ENCODE measurements at regions not wholly inside any gene's neighbourhood (a gene's known extent, or its start where the extent isn't known, plus 50 kb on each side); places are given as distances from the start of the nearest gene placed in this dataset.

DNA sequence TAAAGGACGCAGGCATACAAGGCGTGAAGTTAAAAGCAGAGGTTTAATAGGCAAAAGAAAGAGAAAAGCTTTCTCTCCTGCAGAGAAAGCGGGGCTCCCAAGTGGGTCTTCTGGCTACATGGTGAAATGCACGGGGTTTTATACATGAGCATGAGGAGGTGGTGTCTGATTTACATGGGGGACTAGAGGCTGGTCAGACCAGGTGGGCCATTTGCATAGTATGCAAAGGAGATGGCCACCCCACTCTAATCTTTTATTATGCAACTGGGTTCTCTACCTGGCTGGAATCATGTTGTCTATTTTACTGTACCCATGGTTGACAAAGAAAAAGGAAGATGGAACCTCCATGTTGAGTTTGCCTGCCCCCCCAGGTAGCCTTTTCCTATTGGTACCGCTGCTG lies 356.2 kb downstream of the KCNJ3 start:
- no peaks in the 10 kb centered on the region for H3K36me3 ChIP-seq (ENCODE audit: control insufficient read depth, insufficient read depth, low read length)
- H3K4me3 ChIP-seq (replicated peaks; ENCODE audit: low read depth, low read length) = no peak overlapping the region
- no peak for DNase-seq (ENCODE audit: extremely low read depth, insufficient read length)
- no peaks in the 10 kb centered on the region for H3K27me3 ChIP-seq (replicated peaks; ENCODE audit: control insufficient read depth, insufficient read depth, low read length)
- no peak for TF ChIP-seq CTCF (IDR thresholded peaks at IDR 0.05; ENCODE audit: insufficient read depth, low read length, poor library complexity, severe bottlenecking)

- DNase-seq (ENCODE audit: extremely low read depth, insufficient read length) = no peak
- Histone ChIP-seq H3K4me3 (replicated peaks; ENCODE audit: low read depth, low read length) (no peak overlapping the region), H3K36me3 (ENCODE audit: control insufficient read depth, insufficient read depth, low read length) (no peaks in the 10 kb centered on the region), H3K27me3 (replicated peaks; ENCODE audit: control insufficient read depth, insufficient read depth, low read length) (no peaks in the 10 kb centered on the region)
- no peak for TF ChIP-seq CTCF (IDR thresholded peaks at IDR 0.05; ENCODE audit: insufficient read depth, low read length, poor library complexity, severe bottlenecking)
Measured at GRCh38 chr2:155043097-155043496, 344.6 kb downstream of the KCNJ3 start.

DNA sequence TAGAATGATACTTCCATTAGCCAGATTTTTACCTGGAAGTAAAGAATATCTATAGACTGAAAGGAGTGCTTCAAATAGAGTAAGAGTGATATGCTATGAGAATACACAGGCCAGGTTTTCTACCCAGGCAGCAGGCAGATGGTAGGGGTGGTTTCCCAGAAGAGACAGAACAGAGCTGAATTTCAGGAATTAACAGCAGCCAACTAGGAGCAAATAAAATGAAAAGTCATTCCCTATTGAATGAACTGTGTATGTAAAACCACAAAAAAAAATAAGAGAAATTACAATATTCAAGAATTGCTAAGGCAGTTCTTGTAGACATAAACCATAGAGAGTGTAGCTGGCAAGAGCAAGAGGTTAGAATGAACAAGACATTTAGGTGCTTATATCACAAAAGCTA lies 336.8 kb downstream of the KCNJ3 start:
- DNase-seq (ENCODE audit: extremely low read depth, insufficient read length) = no peak
- Histone ChIP-seq H3K36me3 (ENCODE audit: control insufficient read depth, insufficient read depth, low read length) (no peaks in the 10 kb centered on the region), H3K4me3 (replicated peaks; ENCODE audit: low read depth, low read length) (no peak overlapping the region), H3K27me3 (replicated peaks; ENCODE audit: control insufficient read depth, insufficient read depth, low read length) (no peaks in the 10 kb centered on the region)
- TF ChIP-seq CTCF (IDR thresholded peaks at IDR 0.05; ENCODE audit: insufficient read depth, low read length, poor library complexity, severe bottlenecking) = no peak

GRCh38 chr2:155033652-155034051 lies 335.2 kb downstream of the KCNJ3 start:
- Histone ChIP-seq H3K27me3 (replicated peaks; ENCODE audit: control insufficient read depth, insufficient read depth, low read length) (no peaks in the 10 kb centered on the region), H3K36me3 (ENCODE audit: control insufficient read depth, insufficient read depth, low read length) (no peaks in the 10 kb centered on the region), H3K4me3 (replicated peaks; ENCODE audit: low read depth, low read length) (no peak overlapping the region)
- TF ChIP-seq CTCF (IDR thresholded peaks at IDR 0.05; ENCODE audit: insufficient read depth, low read length, poor library complexity, severe bottlenecking) = no peak
- no peak for DNase-seq (ENCODE audit: extremely low read depth, insufficient read length)

DNA sequence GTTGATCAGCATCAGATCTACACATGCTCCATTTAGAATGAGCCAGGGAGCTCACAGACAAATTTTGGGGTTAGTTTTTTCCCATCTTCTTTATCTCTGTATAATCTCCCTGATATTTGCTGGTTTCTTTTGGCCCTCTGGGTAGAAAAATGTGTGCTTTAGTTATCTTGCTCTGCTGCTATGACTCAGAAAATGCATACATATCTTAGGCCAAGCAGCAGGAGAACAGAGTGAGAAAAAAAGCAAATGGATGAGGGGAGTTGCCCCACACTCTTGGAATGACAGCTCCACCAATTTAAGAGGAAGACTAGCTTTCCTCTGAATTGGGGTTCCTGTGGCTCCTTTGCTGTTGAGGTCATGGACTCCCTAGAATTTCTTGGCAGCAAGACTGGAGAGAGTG lies 331.8 kb downstream of the KCNJ3 start:
- DNase-seq (ENCODE audit: extremely low read depth, insufficient read length) = no peak
- TF ChIP-seq CTCF (IDR thresholded peaks at IDR 0.05; ENCODE audit: insufficient read depth, low read length, poor library complexity, severe bottlenecking) = no peak
- H3K27me3 ChIP-seq (replicated peaks; ENCODE audit: control insufficient read depth, insufficient read depth, low read length) = no peaks in the 10 kb centered on the region
- no peak overlapping the region for H3K4me3 ChIP-seq (replicated peaks; ENCODE audit: low read depth, low read length)
- no peaks in the 10 kb centered on the region for H3K36me3 ChIP-seq (ENCODE audit: control insufficient read depth, insufficient read depth, low read length)

GRCh38 chr2:155026651-155027174 lies 328.2 kb downstream of the KCNJ3 start:
- no peak for DNase-seq (ENCODE audit: extremely low read depth, insufficient read length)
- H3K36me3 ChIP-seq (ENCODE audit: control insufficient read depth, insufficient read depth, low read length) = no peaks in the 10 kb centered on the region
- no peak overlapping the region for H3K4me3 ChIP-seq (replicated peaks; ENCODE audit: low read depth, low read length)
- no peak for TF ChIP-seq CTCF (IDR thresholded peaks at IDR 0.05; ENCODE audit: insufficient read depth, low read length, poor library complexity, severe bottlenecking)
- no peaks in the 10 kb centered on the region for H3K27me3 ChIP-seq (replicated peaks; ENCODE audit: control insufficient read depth, insufficient read depth, low read length)
